Tibial nerve (tissue), 4 donors: ENCODE measurements at regions not wholly inside any gene's neighbourhood (a gene's known extent, or its start where the extent isn't known, plus 50 kb on each side); places are given as distances from the start of the nearest gene placed in this dataset.
"Not testable (repeated sequence)": the region's sequence is repeated elsewhere in the genome, so short reads cannot be mapped to it uniquely, and the experiment has no call there.

Experiments
- DNase-seq, 2 donors: peaks; one replicate each; pipeline ENCODE4 v3.0.0-alpha.2; 2019; ENCODE audit warnings: low spot score in 2 of 2
- H3K27ac ChIP-seq, 4 donors: fragments of 200-600 bp; sonication (generic) in 3 of 4; one replicate each; pipeline ENCODE4 v1.5.1; 2017 to 2019; ENCODE audit warnings: mild to moderate bottlenecking in 1 of 4
- H3K27me3 ChIP-seq, 2 donors: fragments of 200-600 bp; sonication (generic) in 1 of 2; one replicate each; pipeline versions ENCODE4 v1.5.1 to v1.6.0; 2017 to 2019
- H3K36me3 ChIP-seq, 3 donors: fragments of 200-600 bp; sonication (generic); one replicate each; pipeline ENCODE4 v1.5.1; 2018 to 2019
- H3K4me1 ChIP-seq, 4 donors: fragments of 200-600 bp; sonication (generic) in 3 of 4; one replicate each; pipeline ENCODE4 v1.5.1; 2017 to 2019
- H3K4me3 ChIP-seq, 4 donors: fragments of 200-600 bp; sonication (generic) in 3 of 4; one replicate each; pipeline ENCODE4 v1.5.1; 2017 to 2019; ENCODE audit warnings: mild to moderate bottlenecking in 1 of 4, moderate library complexity in 1 of 4
- H3K9me3 ChIP-seq, 4 donors: fragments of 200-600 bp; sonication (generic) in 3 of 4; one replicate each; pipeline ENCODE4 v1.5.1; 2017 to 2019
- EP300 ChIP-seq, 2 donors: sonication (generic); formaldehyde crosslinking; IDR thresholded peaks; one replicate each; pipeline ENCODE4 v1.6.1; 2017; ENCODE audit warnings: antibody characterized with exemption in 2 of 2, mild to moderate bottlenecking in 1 of 2
- POLR2A ChIP-seq, 2 donors: fragments of 450-650 bp; IDR thresholded peaks; one replicate each; pipeline ENCODE4 v1.6.1; 2017; ENCODE audit warnings: antibody characterized with exemption in 2 of 2, mild to moderate bottlenecking in 2 of 2, moderate library complexity in 2 of 2
- WGBS, 2 donors: methylation state at CpG; one replicate each; pipeline ENCODE4 v1.1.5; 2018; 5-methylcytosine and 5-hydroxymethylcytosine counted together
- TF ChIP-seq, protein P1 (sequence below), 5 experiments: fragments of 200-600 bp in 3 of 5; fragments of 450-650 bp in 2 of 5; sonication (generic) in 3 of 5; IDR thresholded peaks; one replicate each; pipeline ENCODE4 v1.5.1; 2016 to 2019; ENCODE audit warnings: antibody characterized with exemption in 5 of 5, mild to moderate bottlenecking in 3 of 5, moderate library complexity in 2 of 5

- Histone ChIP-seq H3K4me1 (no peaks in the 10 kb centered on the region), H3K27ac (no peak overlapping the region), H3K4me3 (no peak overlapping the region), H3K36me3 (no peaks in the 10 kb centered on the region), H3K9me3 (peaks cover 0 to 10% (median 0%) of the 10 kb centered on the region in 4 donors), H3K27me3 (no peaks in the 10 kb centered on the region)
- 87 to 91% methylated on average over 1 of the region's 1 CpG for WGBS, 2 donors
- TF ChIP-seq POLR2A (IDR thresholded peaks at IDR 0.05) (no peak), EP300 (IDR thresholded peaks at IDR 0.05) (no peak)
- TF ChIP-seq, protein P1, sequence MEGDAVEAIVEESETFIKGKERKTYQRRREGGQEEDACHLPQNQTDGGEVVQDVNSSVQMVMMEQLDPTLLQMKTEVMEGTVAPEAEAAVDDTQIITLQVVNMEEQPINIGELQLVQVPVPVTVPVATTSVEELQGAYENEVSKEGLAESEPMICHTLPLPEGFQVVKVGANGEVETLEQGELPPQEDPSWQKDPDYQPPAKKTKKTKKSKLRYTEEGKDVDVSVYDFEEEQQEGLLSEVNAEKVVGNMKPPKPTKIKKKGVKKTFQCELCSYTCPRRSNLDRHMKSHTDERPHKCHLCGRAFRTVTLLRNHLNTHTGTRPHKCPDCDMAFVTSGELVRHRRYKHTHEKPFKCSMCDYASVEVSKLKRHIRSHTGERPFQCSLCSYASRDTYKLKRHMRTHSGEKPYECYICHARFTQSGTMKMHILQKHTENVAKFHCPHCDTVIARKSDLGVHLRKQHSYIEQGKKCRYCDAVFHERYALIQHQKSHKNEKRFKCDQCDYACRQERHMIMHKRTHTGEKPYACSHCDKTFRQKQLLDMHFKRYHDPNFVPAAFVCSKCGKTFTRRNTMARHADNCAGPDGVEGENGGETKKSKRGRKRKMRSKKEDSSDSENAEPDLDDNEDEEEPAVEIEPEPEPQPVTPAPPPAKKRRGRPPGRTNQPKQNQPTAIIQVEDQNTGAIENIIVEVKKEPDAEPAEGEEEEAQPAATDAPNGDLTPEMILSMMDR (IDR thresholded peaks at IDR 0.05): no peak
- DNase-seq: no peak
Measured at GRCh38 chr12:126937431-126937830, 1329.5 kb upstream of the TMEM132C start.

GRCh38 chr12:126944684-126945083 is 1322.3 kb upstream of the TMEM132C start:
- Histone ChIP-seq H3K27ac (no peak overlapping the region), H3K9me3 (peaks cover 0 to 10% (median 0%) of the 10 kb centered on the region in 4 donors), H3K27me3 (no peaks in the 10 kb centered on the region), H3K4me1 (no peaks in the 10 kb centered on the region), H3K4me3 (no peak overlapping the region), H3K36me3 (no peaks in the 10 kb centered on the region)
- 77% methylated on average over 6 of the region's 6 CpGs for WGBS, 2 donors
- no peak for DNase-seq
- TF ChIP-seq POLR2A (IDR thresholded peaks at IDR 0.05) (no peak), EP300 (IDR thresholded peaks at IDR 0.05) (no peak)
- TF ChIP-seq, protein P1 (IDR thresholded peaks at IDR 0.05): no peak

GRCh38 chr12:126946958-126947357 is 1320.0 kb upstream of the TMEM132C start:
- not testable (repeated sequence) for DNase-seq, H3K9me3 ChIP-seq, H3K4me1 ChIP-seq, H3K27ac ChIP-seq, H3K27me3 ChIP-seq, H3K4me3 ChIP-seq, H3K36me3 ChIP-seq
- 73 to 78% methylated on average over 6 to 7 of the region's 7 CpGs for WGBS, 2 donors

- Histone ChIP-seq H3K4me3 (no peak overlapping the region), H3K9me3 (no peaks in the 10 kb centered on the region), H3K36me3 (no peaks in the 10 kb centered on the region), H3K4me1 (no peaks in the 10 kb centered on the region), H3K27me3 (no peaks in the 10 kb centered on the region), H3K27ac (no peak overlapping the region)
- TF ChIP-seq POLR2A (IDR thresholded peaks at IDR 0.05): no peak
- TF ChIP-seq, protein P1 (IDR thresholded peaks at IDR 0.05): no peak
- TF ChIP-seq EP300 (IDR thresholded peaks at IDR 0.05): no peak
- 85 to 89% methylated on average over 1 of the region's 1 CpG for WGBS, 2 donors
- DNase-seq: no peak
Measured at GRCh38 chr12:126949558-126949957, 1317.4 kb upstream of the TMEM132C start.

DNA sequence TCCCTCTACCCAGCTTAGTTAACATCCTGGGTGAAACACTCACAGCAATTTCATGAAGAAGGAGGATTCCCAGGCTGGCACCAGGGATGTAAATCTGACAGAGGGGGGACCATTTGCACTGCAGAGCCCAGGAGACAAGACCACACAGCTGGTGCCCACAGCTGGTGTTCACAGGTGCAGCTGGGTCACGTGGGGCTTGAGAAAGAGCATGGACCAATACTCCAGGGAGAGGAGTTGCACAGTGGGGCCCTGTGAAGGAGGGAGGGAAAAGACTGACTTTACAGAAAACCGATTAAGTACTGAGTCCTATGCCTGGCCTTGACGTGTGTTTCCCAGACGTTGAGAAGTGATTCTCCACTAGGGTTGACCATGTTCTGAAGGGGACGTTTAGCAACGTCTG is 1316.7 kb upstream of the TMEM132C start:
- H3K27me3 ChIP-seq: no peaks in the 10 kb centered on the region
- H3K4me1 ChIP-seq: no peaks in the 10 kb centered on the region
- H3K27ac ChIP-seq: no peak overlapping the region
- 65 to 86% methylated on average over 6 of the region's 6 CpGs for WGBS, 2 donors
- TF ChIP-seq, protein P1 (IDR thresholded peaks at IDR 0.05): no peak
- TF ChIP-seq POLR2A (IDR thresholded peaks at IDR 0.05) (no peak), EP300 (IDR thresholded peaks at IDR 0.05) (no peak)
- no peak overlapping the region for H3K4me3 ChIP-seq
- no peaks in the 10 kb centered on the region for H3K36me3 ChIP-seq
- no peaks in the 10 kb centered on the region for H3K9me3 ChIP-seq
- no peak for DNase-seq
